ENCODE measurements at regions not wholly inside any gene's neighbourhood (a gene's known extent, or its start where the extent isn't known, plus 50 kb on each side); places are given as distances from the start of the nearest gene placed in this dataset.

DNA sequence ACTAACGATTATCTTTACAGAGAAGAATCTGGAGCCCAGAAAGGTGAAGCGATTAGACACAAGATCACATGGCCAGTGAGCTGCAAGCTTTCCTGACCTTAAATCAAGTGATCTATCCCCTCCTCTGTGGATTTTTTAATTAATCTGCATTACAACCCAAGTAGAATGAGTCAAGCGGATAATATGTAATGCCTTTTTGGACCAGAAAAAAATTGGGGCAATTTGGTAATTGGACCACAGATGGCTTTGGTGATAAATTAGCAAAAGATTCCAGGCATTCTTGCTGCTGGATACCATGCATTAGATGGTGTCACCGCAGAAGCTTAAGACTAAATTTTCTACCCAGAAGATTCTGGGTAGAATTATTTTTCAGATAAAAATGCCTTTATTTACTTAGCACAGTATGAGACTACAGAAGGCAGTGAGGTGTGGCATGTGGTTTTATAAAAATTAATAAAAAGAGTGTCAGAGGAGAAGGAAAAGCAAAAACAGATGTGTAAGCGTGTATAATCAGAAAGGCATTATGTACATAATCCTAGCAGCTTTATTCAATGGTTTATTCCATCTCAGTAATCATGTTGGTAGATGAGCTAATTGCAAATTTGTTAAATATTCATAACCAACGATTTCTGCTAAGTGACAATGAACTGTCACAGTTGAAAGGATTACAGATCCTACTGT, 53.9 kb upstream of the PCSK2 start:
- Histone ChIP-seq H2AFZ (ENCODE audit: low read depth) (no peak overlapping the region), H3K36me3 (ENCODE audit: insufficient read depth) (no peaks in the 10 kb centered on the region), H3K27ac (no peak overlapping the region), H4K20me1 (ENCODE audit: insufficient read depth) (no peaks in the 10 kb centered on the region), H3K4me2 (no peak overlapping the region), H3K4me3 (IDR thresholded peaks at IDR 0.05; ENCODE audit: insufficient read depth, low read depth, low read length) (no peak overlapping the region), H3K27me3 (ENCODE audit: insufficient read depth, low read depth) (no peaks in the 10 kb centered on the region), H3K9ac (no peak overlapping the region), H3K4me1 (ENCODE audit: low read depth, poor library complexity, severe bottlenecking) (no peaks in the 10 kb centered on the region), H3K79me2 (ENCODE audit: insufficient read depth, low read depth) (no peaks in the 10 kb centered on the region)
- no peak for TF ChIP-seq CTCF (conservative IDR thresholded peaks at IDR 0.05; ENCODE audit: low read depth, low read length)
